ENCODE measurements at regions not wholly inside any gene's neighbourhood (a gene's known extent, or its start where the extent isn't known, plus 50 kb on each side); places are given as distances from the start of the nearest gene placed in this dataset.

DNA sequence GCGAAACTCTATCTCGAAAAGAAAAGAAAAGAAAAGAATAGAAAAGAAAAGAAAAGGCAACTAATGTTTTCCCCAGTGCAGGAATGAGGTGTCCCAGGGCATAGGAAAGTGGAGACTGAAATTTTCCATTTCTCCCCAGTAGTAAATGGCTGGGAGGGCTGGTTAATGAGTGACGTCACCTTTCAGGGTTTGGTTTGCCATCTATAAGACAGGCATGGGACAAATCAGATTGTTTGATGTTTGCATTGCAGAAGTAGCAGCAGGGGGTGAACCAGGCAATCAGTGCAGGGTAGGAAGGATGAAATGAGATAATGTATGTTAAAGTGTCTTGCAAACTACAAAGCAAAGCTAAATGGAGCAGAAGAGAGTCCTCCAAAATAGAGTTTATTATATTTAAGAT, 533.4 kb downstream of the PKHD1 start:
- DNase-seq, result no peak

DNA sequence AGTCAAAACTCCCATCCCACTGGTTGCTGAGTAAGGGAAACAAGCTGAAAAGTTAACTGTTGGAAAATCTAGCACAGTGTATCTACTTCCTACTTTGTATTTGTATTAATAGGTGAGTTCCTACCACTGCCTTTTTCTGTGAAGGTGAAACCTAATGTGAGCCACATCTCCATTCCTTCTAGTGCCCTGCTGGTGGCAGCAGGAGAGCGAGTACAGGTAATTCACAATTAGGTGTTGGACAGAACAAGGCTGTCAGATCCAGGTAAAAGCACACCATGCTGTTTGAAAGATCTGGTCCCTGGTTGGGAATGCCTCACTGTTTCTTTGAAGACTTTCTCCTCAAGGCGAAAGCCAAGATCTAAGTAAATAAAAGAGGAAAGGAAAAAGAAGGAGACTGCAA, 528.4 kb downstream of the PKHD1 start:
- DNase-seq, result peak; percentile 87

DNA sequence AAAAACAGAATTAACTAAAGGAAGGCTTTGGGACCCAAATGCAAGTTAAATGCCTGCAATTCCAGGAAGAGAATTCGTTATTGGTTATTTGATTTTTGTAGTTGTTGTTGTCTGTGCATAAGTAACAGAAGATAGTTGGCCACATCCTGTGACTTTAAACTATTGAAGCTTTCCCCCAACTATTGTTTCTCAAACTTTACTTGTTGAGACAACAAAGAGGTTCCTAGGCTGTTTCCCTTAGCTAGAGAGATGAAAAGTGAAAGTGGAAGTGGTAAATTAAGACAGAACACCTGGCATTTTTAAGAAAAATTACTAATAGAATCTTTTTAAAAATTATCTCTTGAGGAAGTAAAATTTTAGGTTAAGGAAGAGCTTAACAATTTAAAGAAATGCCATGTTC, 525.2 kb downstream of the PKHD1 start:
- no peak for DNase-seq
